ENCODE measurements at regions not wholly inside any gene's neighbourhood (a gene's known extent, or its start where the extent isn't known, plus 50 kb on each side); places are given as distances from the start of the nearest gene placed in this dataset.

DNA sequence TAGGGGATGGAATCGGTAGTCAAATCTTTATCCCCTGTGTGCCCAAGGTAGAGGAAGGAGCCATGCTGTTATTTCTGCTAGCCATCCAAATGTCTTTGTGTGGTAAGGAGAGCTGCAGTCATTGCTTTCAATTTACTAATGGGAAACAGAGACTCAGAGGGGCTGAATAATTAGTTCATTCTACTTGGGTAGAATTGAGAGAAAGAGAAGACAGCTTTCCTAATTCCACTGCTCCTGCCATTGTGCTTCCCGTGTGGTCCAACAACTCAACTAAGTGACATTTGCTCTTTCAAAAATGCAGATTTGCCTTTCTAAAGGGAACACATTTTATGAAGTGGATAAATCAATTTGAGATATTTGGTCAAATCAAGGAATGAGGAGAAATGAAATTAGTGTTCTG, 136.1 kb downstream of the AQP4 start:
- TF ChIP-seq EZH2 (IDR thresholded peaks at IDR 0.05; ENCODE audit: borderline replicate concordance, insufficient read depth, low read length, poor library complexity, severe bottlenecking) (no peak), CTCF (IDR thresholded peaks at IDR 0.05; ENCODE audit: poor library complexity, severe bottlenecking) (no peak), EP300 (conservative IDR thresholded peaks at IDR 0.05; ENCODE audit: poor library complexity, severe bottlenecking) (no peak), POLR2AphosphoS5 (IDR thresholded peaks at IDR 0.05) (no peak), RAD21 (conservative IDR thresholded peaks at IDR 0.05) (no peak), TAF1 (IDR thresholded peaks at IDR 0.05; ENCODE audit: low read depth) (no peak), SMC3 (conservative IDR thresholded peaks at IDR 0.05; ENCODE audit: poor library complexity) (no peak), MXI1 (conservative IDR thresholded peaks at IDR 0.05; ENCODE audit: poor library complexity, severe bottlenecking) (no peak)
- TF ChIP-seq, protein P1, sequence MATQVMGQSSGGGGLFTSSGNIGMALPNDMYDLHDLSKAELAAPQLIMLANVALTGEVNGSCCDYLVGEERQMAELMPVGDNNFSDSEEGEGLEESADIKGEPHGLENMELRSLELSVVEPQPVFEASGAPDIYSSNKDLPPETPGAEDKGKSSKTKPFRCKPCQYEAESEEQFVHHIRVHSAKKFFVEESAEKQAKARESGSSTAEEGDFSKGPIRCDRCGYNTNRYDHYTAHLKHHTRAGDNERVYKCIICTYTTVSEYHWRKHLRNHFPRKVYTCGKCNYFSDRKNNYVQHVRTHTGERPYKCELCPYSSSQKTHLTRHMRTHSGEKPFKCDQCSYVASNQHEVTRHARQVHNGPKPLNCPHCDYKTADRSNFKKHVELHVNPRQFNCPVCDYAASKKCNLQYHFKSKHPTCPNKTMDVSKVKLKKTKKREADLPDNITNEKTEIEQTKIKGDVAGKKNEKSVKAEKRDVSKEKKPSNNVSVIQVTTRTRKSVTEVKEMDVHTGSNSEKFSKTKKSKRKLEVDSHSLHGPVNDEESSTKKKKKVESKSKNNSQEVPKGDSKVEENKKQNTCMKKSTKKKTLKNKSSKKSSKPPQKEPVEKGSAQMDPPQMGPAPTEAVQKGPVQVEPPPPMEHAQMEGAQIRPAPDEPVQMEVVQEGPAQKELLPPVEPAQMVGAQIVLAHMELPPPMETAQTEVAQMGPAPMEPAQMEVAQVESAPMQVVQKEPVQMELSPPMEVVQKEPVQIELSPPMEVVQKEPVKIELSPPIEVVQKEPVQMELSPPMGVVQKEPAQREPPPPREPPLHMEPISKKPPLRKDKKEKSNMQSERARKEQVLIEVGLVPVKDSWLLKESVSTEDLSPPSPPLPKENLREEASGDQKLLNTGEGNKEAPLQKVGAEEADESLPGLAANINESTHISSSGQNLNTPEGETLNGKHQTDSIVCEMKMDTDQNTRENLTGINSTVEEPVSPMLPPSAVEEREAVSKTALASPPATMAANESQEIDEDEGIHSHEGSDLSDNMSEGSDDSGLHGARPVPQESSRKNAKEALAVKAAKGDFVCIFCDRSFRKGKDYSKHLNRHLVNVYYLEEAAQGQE (IDR thresholded peaks at IDR 0.05; ENCODE audit: borderline replicate concordance): no peak

Measured in neural cell (in vitro differentiated cells).